ENCODE measurements at regions not wholly inside any gene's neighbourhood (a gene's known extent, or its start where the extent isn't known, plus 50 kb on each side); places are given as distances from the start of the nearest gene placed in this dataset.

DNA sequence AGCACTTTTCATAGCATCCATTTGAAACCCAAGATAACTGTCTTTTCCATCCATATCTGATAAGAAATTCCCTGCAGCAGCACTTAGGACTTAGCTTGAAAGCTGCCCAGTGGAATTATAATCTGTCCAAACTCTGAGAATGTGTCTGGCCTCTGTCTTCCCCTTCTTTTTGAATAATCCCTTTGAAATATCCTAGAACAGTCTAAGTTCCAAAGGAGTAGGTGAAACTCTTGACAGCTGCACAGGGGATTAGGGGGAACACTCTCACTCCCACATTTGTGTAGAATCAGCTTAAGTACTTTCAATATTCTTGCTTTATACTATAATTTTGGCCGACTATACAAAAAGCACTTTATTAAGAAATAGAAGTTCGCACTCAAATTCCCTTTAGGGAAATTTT lies 157.7 kb downstream of the PAPSS1 start:
- no peak for ATAC-seq (ENCODE audit: low read depth)

More for the DNA sequence above, 157.7 kb downstream of the PAPSS1 start:
- Histone ChIP-seq H3K36me3 (ENCODE audit: control insufficient read depth, insufficient read depth, low read length) (no peaks in the 10 kb centered on the region), H3K9me1 (ENCODE audit: insufficient read depth, low read length) (no peaks in the 10 kb centered on the region; the same call in 1 of the 2 replicates), H4K5ac (ENCODE audit: low read depth, low read length) (no peak overlapping the region), H3K4me3 (ENCODE audit: insufficient read depth, low read depth, low read length) (no peak overlapping the region), H3K14ac (replicated peaks; ENCODE audit: low read depth, low read length) (no peak overlapping the region), H3K4ac (ENCODE audit: low read depth, low read length) (no peak overlapping the region), H3K9me3 (ENCODE audit: control insufficient read depth, insufficient read depth, low read length) (peaks cover 2% of the 10 kb centered on the region; the same call in 1 of the 2 replicates), H3K18ac (ENCODE audit: low read depth, low read length) (no peak overlapping the region), H3K23ac (ENCODE audit: low read depth, low read length) (no peak overlapping the region), H3K4me2 (ENCODE audit: low read depth, low read length) (no peak overlapping the region), H4K20me1 (ENCODE audit: insufficient read depth, low read length) (no peaks in the 10 kb centered on the region), H4K8ac (ENCODE audit: low read depth in 2 of 2, low read length in 2 of 2) (no peak overlapping the region), H2BK5ac (ENCODE audit: low read depth, low read length, poor library complexity, severe bottlenecking) (no peak overlapping the region), H3K4me1 (ENCODE audit: control insufficient read depth, insufficient read depth, low read length) (no peaks in the 10 kb centered on the region), H3K27me3 (ENCODE audit: control insufficient read depth, insufficient read depth, low read length) (no peaks in the 10 kb centered on the region), H2BK120ac (ENCODE audit: low read depth, low read length) (no peak overlapping the region), H4K91ac (ENCODE audit: insufficient read depth, low read depth, low read length) (no peak overlapping the region), H2AK9ac (replicated peaks; ENCODE audit: low read depth, low read length, poor library complexity) (no peak overlapping the region), H3K79me1 (ENCODE audit: low read depth in 1 of 2, low read length in 2 of 2) (no peaks in the 10 kb centered on the region), H3K27ac (ENCODE audit: insufficient read depth, low read length) (no peak overlapping the region), H2AFZ (replicated peaks; ENCODE audit: low read length, poor library complexity) (no peak overlapping the region), H3K9ac (ENCODE audit: low read depth, low read length) (no peak overlapping the region), H3K56ac (ENCODE audit: extremely low read depth, insufficient read depth, low read length) (no peak overlapping the region), H2AK5ac (ENCODE audit: low read depth, low read length) (no peak overlapping the region), H2BK15ac (ENCODE audit: low read depth, low read length) (no peak overlapping the region), H2BK20ac (ENCODE audit: low read depth, low read length) (no peak overlapping the region)
- CTCF ChIA-PET, result no interaction called here
- no peak for DNase-seq
- dilution Hi-C loops (cut with HindIII; ENCODE audit: low sequenced_read_pairs, unreplicated experiment), result no loop called here
- WGBS, 2 experiments (ENCODE audit: extremely low coverage in 2 of 2, insufficient read length in 1 of 2), result no CpG with 5 or more reads among the region's 2 CpGs
- in situ Hi-C loops (cut with MboI; ENCODE audit: low sequenced_read_pairs), result no loop called here
- intact Hi-C loops (cut with micrococcal nuclease), result no loop called here
- no TSS peak for BruUV-seq (replicated peaks)
- POLR2A ChIA-PET (ENCODE audit: unreplicated experiment), result no interaction called here
- TF ChIP-seq FOS (IDR thresholded peaks at IDR 0.05; ENCODE audit: low read depth, low read length) (no peak), NFE2L2 (IDR thresholded peaks at IDR 0.05; ENCODE audit: low read depth, low read length) (no peak), MXI1 (IDR thresholded peaks at IDR 0.05; ENCODE audit: borderline replicate concordance, low read depth, low read length) (no peak), BHLHE40 (IDR thresholded peaks at IDR 0.05; ENCODE audit: low read depth, low read length) (no peak), CEBPB (IDR thresholded peaks at IDR 0.05; ENCODE audit: low read depth, low read length) (no peak), SMC3 (IDR thresholded peaks at IDR 0.05; ENCODE audit: low read depth, low read length) (no peak), RCOR1 (IDR thresholded peaks at IDR 0.05; ENCODE audit: insufficient replicate concordance, low read length) (no peak), MAFK (IDR thresholded peaks at IDR 0.05; ENCODE audit: low read depth, low read length) (no peak), ELK1 (IDR thresholded peaks at IDR 0.05; ENCODE audit: borderline replicate concordance, low read depth, low read length) (no peak), RFX5 (IDR thresholded peaks at IDR 0.05; ENCODE audit: low read depth, low read length) (no peak), CTCF (conservative IDR thresholded peaks at IDR 0.05; ENCODE audit: low read depth, low read length) (no peak), CHD1 (IDR thresholded peaks at IDR 0.05; ENCODE audit: low read depth, low read length) (no peak), RAD21 (IDR thresholded peaks at IDR 0.05; ENCODE audit: low read length) (no peak), POLR2A (IDR thresholded peaks at IDR 0.05; ENCODE audit: low read depth, low read length) (no peak)
- TF ChIP-seq, protein P1, sequence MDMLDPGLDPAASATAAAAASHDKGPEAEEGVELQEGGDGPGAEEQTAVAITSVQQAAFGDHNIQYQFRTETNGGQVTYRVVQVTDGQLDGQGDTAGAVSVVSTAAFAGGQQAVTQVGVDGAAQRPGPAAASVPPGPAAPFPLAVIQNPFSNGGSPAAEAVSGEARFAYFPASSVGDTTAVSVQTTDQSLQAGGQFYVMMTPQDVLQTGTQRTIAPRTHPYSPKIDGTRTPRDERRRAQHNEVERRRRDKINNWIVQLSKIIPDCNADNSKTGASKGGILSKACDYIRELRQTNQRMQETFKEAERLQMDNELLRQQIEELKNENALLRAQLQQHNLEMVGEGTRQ (IDR thresholded peaks at IDR 0.05; ENCODE audit: low read depth, low read length), result no peak
